ENCODE measurements at regions not wholly inside any gene's neighbourhood (a gene's known extent, or its start where the extent isn't known, plus 50 kb on each side); places are given as distances from the start of the nearest gene placed in this dataset.
"Not testable (repeated sequence)": the region's sequence is repeated elsewhere in the genome, so short reads cannot be mapped to it uniquely, and the experiment has no call there.

DNA sequence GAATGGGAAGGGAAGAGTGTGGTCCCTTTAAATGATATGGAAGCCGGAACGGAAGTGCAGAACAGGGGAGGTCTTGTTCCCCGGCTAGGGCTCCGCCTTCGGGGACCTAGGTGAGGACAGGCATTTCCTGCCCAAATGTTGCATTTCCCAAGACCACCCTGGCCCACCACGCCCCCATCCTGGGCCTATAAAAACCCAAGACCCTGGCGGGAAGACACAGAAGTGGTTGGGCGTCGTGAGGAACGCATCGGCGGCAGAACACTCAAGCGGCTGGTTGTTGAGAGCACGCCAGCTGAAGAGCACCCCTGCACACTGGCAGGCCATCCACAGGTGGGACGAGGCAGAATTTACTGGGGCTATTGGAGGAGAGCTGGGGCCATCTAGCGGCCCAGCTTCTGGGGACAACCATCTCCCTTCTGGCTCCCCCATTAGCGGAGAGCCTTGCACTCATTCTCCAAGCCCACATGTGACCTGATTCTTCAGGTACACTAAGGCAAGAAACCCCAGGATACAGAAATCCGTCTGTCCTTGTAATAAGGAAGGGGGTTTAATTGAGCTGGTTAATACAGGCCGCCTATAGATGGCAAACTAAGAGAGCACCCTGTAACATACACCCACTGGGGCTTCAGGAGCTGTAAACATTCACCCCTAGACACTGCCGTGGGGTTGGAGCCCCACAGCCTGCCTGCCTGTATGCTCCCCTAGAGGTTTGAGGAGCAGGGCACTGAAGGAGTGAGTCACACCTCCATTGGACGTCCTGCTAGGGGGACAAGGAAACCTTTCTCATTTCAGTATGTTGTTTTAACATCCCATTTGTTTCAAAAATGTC is 1327.9 kb downstream of the BRINP3 start:
- DNase-seq: no peak

DNA sequence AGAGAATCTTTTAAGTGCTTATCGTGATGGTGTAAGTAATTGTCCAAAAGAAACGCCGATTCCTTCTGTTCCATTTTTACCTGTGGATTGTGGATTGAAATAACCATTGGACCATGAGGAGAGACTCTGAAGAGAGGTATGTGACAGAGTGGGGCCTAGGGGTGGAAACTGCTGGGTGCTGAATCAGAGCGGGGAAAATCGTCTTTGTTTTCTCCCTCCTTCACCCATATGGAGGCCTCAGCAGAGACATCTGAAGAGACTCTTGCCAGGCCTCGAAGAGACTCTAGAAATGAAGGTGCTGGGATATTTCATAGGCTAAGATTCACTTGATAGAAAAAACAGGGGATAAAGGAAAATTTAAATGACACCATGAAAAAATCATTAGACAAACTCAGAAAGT is 1327.0 kb downstream of the BRINP3 start:
- DNase-seq: no peak

DNA sequence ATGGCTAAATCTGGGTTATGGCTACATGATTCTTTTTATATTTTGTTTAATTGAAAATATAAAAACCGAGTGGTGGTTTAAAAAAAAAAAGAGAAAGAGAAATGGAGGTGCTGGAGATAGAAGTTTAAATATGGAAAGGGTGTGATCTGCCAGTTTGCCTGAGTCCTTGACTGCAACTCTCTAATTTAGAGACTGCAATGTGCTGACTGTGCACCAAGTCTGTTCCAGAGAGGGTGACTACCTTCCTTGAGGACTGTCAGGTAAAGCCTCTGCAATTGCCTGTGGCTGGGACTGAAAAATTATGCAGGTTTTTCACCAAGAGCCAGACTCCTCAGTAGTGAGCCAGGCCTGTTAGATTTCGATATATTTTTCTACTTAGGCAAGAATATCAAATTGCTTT is 1326.3 kb downstream of the BRINP3 start:
- DNase-seq: no peak

GRCh38 chr1:189152685-189153084 is 1325.0 kb downstream of the BRINP3 start:
- DNase-seq: no peak

DNA sequence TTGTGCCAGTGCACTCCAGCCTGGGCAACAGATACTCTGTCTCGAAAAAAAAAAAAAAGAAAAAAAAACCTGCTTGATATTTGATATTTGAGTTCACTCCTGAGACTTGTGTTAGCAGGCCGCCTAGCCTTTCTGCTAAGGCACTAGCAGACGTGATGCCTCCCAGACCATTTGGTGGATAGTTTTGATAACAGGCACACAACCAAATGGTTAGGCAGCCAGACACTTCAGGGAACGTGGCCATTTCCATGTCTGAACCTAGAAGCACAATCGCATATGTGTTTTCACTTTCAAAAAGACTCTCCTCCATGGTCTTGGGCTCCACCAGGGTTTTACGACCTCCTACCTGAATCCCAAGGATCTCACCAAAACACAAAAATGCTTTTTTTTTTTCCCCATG is 1319.5 kb downstream of the BRINP3 start:
- no peak for DNase-seq

DNA sequence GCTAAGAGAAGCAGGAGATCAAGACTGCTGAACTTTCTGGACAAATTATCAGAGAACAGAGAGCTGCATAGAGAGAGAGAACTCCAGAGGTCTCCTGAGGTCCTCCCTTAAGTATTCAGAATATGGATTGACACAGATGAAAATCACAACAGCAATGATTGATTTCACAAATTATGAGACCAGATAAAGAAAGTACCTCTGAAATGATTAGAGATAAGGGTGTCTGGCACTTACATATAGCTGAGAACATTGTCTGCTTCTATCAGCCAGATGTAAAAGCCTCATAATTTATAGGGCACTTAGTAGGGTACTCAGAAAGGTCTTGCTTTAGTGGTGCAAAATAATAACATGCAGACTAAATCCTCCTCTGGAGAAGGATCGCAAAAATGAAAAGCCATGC is 1301.8 kb downstream of the BRINP3 start:
- no peak for DNase-seq

DNA sequence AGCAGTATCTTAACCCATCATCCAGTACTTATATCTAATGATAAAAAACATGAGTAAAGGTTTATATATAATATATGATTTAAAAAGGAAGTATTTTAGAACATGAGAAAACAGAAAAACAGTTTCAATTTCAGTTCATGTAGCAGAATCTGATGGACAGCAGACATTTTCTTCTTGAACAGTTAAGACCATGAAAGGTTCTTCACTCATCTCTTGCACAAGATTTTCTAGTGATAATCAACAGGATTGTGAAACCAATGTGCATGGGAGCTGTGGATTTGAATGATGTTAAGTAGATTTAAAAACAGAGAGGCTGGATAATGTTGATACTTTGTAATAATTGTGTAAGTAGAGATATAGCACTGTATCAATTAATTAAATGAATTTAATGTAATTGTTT is 1297.6 kb downstream of the BRINP3 start:
- no peak for DNase-seq

- DNase-seq: no peak
Measured at GRCh38 chr1:189185097-189185496, 1292.6 kb downstream of the BRINP3 start.

DNA sequence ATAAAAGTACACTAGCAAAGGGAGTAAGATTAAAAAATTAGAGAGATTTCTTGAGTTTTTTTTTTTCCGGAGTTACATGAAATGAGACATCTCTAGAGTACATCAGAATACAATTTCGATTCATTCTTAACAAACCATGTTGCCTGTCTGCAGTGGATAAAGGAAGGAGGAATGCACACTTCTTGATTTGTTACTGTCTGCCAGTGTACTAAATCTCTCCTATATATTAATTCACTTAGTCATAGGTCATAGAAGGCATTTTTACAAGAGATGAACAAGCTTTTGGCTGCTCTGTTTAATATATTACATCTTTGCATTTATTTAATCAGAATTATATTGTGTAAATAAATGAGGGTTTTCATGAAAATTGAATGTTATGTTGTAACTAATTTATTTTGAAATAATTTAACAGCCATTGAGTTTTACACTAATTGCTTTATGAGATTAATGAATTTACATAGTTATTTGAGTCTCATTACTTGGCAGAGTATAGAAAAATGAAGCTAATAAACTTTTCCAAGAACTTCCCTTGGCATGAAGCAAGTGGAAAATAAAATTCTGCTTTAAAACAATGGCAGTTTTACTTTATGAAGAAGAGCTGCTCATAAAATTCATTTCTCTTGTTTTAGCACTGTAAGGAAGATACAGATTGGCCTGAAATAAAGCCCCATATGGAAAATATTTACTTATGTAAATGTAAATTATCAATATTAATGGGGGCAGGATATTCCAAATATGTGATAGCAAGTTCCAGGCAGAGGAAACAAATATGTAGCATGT is 1284.7 kb downstream of the BRINP3 start:
- DNase-seq: no peak

- no peak for DNase-seq
Measured at GRCh38 chr1:189205863-189206262, 1271.8 kb downstream of the BRINP3 start.

GRCh38 chr1:189206617-189207016 is 1271.0 kb downstream of the BRINP3 start:
- DNase-seq: no peak

DNA sequence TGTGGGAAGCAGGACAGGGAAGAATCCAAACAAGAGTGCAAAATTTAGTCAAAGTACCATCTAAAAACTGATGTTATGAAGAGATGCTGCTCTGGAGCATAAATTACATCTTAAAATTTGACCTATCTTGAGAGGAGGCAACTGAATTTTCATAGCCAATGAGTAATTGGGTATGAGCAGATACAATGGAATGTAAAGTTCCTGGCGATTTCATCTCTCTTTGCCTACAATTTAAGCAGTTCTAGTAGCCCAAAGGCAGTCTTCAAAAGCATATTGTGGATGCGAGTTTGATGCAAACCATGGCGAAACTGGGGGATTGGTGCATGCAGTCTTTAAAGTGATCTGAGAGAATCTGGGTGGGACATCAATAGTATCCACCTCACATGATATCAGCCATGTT is 1265.9 kb downstream of the BRINP3 start:
- DNase-seq: no peak

DNA sequence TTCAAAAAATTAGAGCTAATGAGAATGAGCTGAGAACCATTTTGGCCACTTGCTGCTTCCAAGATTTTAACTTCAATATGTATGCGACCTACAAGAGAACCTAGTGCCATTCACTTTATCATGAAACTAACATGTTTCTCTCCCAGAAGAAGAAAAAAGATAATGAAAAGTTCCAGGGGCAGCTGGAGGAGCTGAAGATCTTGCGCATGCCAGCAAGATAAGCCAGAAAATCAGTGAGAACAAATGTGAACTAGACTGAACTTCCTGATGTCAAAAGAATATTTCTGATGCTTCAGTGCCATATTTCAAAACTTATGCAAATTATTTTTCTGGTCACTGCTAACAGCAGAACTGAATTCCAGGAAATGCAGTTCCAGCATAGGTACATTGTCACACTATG is 1265.1 kb downstream of the BRINP3 start:
- DNase-seq: no peak

- no peak for DNase-seq
Measured at GRCh38 chr1:189216886-189217285, 1260.8 kb downstream of the BRINP3 start.

- DNase-seq: no peak
Measured at GRCh38 chr1:189217646-189218045, 1260.0 kb downstream of the BRINP3 start.

- DNase-seq: no peak
Measured at GRCh38 chr1:189220750-189221149, 1256.9 kb downstream of the BRINP3 start.

DNA sequence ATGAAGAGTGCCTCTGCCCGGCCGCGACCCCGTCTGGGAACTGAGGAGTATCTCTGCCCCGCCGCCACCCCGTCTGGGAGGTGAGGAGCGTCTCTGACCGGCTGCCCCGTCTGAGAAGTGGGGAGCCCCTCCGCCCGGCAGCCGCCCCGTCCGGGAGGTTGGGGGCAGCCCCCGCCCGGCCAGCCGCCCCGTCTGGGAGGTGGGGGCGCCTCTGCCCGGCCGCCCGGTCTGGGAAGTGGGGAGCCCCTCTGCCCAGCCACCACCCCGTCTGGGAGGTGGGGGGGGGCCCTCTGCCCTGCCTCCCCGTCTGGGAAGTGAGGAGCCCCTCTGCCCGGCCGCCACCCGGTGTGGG is 1251.9 kb downstream of the BRINP3 start:
- not testable (repeated sequence) for DNase-seq

- DNase-seq: no peak
Measured at GRCh38 chr1:189226779-189227178, 1250.9 kb downstream of the BRINP3 start.

- DNase-seq: no peak
Measured at GRCh38 chr1:189237008-189237407, 1240.7 kb downstream of the BRINP3 start.

DNA sequence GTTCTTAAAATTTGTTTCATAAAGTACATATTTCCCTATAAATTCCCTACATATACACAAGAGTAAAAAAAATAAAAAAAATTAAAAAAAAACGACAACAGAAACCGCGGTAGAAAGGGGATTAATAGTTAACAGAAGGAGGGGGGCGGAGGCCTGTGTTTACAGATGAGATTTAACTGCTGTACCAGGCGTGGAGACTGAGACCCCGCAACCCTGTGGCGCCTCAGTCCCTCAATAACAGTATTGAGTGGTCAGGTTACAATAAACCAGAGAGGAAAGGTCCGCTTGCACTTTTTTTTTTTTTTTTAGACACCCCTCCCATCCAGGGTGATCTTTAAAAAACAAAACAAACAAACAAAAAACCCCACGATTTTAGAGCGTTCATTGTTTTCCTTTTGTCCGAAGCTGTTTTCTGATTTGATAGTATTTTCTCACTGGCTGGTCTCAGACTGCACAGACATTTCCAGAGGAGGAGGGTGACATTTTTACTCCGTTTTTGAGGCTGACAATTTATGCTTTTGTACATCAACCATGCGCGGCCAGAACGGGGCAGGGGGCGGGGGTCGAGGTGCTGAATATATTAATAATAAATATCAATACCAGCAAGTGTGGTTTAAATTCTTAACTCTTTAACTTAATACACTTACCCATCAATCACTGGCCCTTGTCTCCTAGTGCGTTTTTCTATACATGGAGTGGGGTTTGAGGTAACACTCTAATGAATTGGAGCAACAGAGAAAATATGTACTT is 1223.9 kb downstream of the BRINP3 start:
- DNase-seq: no peak

DNA sequence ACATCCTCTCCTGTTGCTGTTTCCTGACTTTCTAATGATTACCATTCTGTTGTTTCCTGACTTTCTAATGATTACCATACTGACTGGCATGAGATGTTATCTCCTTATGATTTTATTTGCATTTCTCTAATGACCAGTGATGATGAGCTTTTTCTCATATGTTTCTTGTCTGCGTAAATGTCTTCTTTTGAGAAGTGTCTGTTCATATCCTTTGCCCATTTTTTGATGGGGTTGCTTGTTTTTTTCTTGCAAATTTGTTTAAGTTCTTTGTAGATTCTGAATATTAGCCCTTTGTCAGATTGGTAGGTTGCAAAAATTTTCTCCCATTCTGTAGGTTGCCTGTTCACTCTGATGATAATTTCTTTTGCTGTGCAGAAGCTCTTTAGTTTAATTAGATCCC is 1216.5 kb downstream of the BRINP3 start:
- DNase-seq: not testable (repeated sequence)

DNA sequence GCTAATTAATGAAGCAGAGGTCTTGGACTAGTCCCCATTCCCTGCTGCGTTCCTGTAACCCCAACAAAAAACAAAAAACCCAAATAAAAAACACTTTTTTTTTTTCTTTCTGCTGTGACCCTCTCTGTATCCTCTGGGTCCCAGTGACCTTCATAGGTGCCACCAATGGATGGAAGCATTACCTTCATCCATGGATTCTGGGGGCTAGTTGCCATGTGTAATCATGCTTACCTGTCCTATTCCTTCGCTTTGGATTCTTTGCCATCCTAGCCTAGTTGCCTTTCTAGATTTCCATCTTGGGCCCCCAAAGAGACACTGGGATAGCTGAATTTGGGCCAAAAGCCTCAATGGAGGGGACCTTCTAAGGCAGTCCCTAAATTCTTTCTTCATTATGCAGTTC is 1208.7 kb downstream of the BRINP3 start:
- no peak for DNase-seq

- no peak for DNase-seq
Measured at GRCh38 chr1:189274267-189274666, 1203.4 kb downstream of the BRINP3 start.

- no peak for DNase-seq
Measured at GRCh38 chr1:189275796-189276195, 1201.9 kb downstream of the BRINP3 start.

All from AML-193 (cell line).